ENCODE measurements at regions not wholly inside any gene's neighbourhood (a gene's known extent, or its start where the extent isn't known, plus 50 kb on each side); places are given as distances from the start of the nearest gene placed in this dataset.

DNA sequence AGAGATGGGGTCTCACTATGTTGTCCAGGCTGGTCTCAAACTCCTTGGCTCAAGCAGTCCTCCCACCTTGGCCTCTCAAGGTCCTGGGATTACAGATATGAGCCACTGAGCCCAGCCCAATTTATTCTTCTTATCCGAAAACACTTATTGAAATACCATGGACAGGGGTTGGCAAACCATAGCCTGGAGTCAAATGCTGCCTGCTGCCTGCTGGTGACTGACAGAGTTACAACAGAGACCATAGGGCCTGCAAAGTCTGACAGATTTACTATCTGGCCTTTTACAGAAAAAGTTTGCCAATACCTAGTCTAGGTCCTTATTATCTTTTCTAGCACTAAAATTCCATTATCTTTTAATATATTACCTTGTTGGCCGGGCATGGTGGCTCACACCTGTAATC is 87.1 kb upstream of the ZNF281 start:
- in situ Hi-C loops (cut with HindIII; ENCODE audit: low sequenced_read_pairs), result no loop called here
- TF ChIP-seq, protein P1, sequence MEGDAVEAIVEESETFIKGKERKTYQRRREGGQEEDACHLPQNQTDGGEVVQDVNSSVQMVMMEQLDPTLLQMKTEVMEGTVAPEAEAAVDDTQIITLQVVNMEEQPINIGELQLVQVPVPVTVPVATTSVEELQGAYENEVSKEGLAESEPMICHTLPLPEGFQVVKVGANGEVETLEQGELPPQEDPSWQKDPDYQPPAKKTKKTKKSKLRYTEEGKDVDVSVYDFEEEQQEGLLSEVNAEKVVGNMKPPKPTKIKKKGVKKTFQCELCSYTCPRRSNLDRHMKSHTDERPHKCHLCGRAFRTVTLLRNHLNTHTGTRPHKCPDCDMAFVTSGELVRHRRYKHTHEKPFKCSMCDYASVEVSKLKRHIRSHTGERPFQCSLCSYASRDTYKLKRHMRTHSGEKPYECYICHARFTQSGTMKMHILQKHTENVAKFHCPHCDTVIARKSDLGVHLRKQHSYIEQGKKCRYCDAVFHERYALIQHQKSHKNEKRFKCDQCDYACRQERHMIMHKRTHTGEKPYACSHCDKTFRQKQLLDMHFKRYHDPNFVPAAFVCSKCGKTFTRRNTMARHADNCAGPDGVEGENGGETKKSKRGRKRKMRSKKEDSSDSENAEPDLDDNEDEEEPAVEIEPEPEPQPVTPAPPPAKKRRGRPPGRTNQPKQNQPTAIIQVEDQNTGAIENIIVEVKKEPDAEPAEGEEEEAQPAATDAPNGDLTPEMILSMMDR (IDR thresholded peaks at IDR 0.05; ENCODE audit: low read depth, low read length), result peak; percentile 5
- H3K4me3 ChIP-seq (ENCODE audit: low read depth, low read length), result no peak overlapping the region
- no peak for DNase-seq (ENCODE audit: low read depth, low spot score)

DNA sequence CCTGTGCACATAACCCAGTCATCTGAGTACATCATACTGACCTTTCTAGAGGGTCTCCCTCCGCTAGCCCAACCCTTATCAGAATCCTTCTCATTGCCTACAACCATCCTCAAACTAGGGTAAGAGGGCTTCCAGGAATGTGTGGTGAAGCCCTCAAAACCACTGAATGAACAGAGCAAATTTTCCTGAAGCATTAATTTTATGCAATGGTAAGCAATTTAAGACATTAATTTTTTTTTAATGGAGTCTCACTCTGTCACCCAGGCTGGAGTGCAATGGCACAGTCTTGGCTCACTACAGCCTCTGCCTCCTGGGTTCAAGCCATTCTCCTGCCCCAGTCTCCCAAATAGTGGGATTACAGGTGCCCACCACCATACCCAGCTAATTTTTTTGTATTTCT is 86.1 kb upstream of the ZNF281 start:
- TF ChIP-seq, protein P1 (IDR thresholded peaks at IDR 0.05; ENCODE audit: low read depth, low read length), result no peak
- in situ Hi-C loops (cut with HindIII; ENCODE audit: low sequenced_read_pairs), result no loop called here
- no peak overlapping the region for H3K4me3 ChIP-seq (ENCODE audit: low read depth, low read length)
- no peak for DNase-seq (ENCODE audit: low read depth, low spot score)

DNA sequence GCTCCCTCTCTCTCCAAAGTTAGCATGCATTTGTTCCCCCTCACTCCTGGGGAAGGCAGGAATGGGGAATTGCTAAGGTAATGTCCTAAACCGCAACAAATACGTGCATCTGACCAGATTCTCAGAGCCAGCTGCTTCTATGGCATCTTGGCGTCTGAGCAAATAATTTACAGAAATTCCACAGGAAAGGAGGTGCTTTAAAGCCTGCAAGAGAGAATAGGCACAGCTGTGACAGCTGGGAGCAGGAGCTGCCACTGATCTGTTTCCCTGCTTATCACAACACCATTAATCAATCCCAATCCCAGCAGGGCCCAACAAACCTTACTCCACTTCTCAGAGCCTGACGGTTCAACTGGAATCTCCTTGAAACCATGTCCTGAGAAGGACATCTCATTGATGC is 83.5 kb upstream of the ZNF281 start:
- TF ChIP-seq, protein P1 (IDR thresholded peaks at IDR 0.05; ENCODE audit: low read depth, low read length), result no peak
- in situ Hi-C loops (cut with HindIII; ENCODE audit: low sequenced_read_pairs), result no loop called here
- no peak overlapping the region for H3K4me3 ChIP-seq (ENCODE audit: low read depth, low read length)
- no peak for DNase-seq (ENCODE audit: low read depth, low spot score)

DNA sequence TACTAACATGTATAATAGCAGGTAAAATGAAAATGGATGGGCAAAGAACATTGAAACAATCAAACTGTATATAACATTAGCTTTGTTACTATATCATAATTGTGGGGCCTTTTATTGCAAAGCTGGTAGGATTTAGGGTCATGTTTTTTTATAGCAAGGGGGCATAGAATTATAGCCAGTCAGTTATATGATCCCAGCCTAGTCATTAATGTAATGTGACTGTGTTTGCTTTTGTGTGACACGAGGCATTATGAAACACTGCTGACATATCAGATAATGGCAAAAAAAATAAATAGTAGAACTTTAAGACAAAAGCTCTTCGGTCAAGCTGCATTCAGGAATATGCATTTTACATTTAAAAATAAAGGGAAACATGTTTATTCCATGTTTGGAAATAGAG is 81.3 kb upstream of the ZNF281 start:
- TF ChIP-seq, protein P1 (IDR thresholded peaks at IDR 0.05; ENCODE audit: low read depth, low read length), result no peak
- H3K4me3 ChIP-seq (ENCODE audit: low read depth, low read length), result no peak overlapping the region
- in situ Hi-C loops (cut with HindIII; ENCODE audit: low sequenced_read_pairs), result no loop called here
- DNase-seq (ENCODE audit: low read depth, low spot score), result no peak

DNA sequence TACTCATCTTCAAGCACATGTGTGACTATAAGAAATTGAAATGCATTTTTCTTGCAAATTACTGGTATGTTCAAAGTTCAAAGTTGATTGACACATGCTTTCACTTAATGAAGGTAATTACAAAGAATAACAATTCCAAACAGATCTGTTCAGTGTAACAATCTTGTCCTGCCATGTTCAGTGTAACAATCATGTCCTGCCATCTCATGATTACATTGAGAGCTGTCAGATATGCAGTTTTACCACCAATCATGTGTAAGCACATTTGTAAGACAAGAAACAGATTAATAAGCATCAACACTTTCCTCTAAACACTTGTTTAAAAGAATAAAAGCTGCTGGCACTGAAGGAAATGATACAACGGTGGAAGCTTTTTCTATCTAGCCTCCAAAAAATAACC is 80.3 kb upstream of the ZNF281 start:
- in situ Hi-C loops (cut with HindIII; ENCODE audit: low sequenced_read_pairs), result no loop called here
- TF ChIP-seq, protein P1 (IDR thresholded peaks at IDR 0.05; ENCODE audit: low read depth, low read length), result no peak

DNA sequence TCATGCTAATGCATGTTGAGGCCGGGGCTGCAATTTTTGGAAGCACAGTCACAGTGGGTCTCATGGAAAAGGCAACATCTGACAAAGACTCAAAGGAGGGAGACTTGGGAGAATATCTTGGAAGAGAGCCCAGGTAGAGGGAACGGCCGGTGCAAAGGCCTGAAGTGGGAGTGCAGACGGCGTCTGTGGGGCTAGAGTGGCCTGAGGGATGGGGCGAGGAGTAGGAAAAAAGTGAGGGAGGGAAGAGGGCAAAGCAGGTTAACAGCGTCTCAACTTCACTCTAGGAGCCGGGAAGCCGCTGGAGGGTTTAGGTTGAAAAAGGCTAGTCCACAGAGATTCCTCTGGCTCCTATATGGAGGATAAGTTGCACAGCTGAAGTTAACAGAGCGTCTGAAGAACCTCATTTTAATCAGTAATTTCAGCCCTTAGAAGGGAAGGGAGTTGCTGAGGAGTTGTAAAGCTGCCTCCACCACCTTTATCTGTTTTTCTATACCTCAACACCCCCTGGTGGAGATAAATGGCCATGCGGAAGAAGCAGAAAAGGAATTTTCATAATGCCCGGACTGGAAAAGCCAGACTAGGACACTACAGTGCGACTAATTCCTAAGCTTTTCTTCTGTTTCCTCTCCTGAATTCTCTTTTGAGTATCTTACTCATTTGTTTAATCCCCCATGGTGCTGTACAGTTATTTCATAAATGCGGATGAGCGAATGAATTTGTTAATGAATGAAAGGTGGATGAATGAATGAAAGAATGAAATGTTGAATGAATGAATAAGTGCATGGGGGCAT is 78.7 kb upstream of the ZNF281 start:
- in situ Hi-C loops (cut with HindIII; ENCODE audit: low sequenced_read_pairs), result no loop called here
- no peak overlapping the region for H3K4me3 ChIP-seq (ENCODE audit: low read depth, low read length)
- peak; percentile 85 for DNase-seq (ENCODE audit: low read depth, low spot score)
- TF ChIP-seq, protein P1 (IDR thresholded peaks at IDR 0.05; ENCODE audit: low read depth, low read length), result peak; percentile 79

More for the DNA sequence above, 80.3 kb upstream of the ZNF281 start:
- DNase-seq (ENCODE audit: low read depth, low spot score), result no peak
- H3K4me3 ChIP-seq (ENCODE audit: low read depth, low read length), result no peak overlapping the region
